ENCODE measurements at regions not wholly inside any gene's neighbourhood (a gene's known extent, or its start where the extent isn't known, plus 50 kb on each side); places are given as distances from the start of the nearest gene placed in this dataset.

DNA sequence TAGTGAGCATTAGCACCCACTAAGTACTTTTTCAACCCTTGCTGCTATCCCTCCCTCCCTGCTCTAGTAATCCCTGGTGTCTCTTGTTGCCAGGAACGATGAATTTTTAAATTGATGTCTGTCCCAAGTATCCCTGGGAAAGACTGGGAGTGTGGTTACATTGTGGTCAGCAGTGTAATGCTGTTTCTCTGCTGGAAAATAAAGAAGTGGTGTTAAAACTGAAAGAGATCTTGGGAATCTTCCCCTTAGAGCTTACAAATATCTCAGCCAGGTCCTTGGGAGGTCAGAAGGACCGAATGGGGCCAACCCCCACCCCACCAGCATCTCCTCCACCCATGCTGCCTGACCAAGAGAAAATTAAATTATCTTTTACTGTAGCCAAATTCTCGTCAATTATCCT lies 174.5 kb upstream of the MXRA5 start:
- TF ChIP-seq, protein P1, sequence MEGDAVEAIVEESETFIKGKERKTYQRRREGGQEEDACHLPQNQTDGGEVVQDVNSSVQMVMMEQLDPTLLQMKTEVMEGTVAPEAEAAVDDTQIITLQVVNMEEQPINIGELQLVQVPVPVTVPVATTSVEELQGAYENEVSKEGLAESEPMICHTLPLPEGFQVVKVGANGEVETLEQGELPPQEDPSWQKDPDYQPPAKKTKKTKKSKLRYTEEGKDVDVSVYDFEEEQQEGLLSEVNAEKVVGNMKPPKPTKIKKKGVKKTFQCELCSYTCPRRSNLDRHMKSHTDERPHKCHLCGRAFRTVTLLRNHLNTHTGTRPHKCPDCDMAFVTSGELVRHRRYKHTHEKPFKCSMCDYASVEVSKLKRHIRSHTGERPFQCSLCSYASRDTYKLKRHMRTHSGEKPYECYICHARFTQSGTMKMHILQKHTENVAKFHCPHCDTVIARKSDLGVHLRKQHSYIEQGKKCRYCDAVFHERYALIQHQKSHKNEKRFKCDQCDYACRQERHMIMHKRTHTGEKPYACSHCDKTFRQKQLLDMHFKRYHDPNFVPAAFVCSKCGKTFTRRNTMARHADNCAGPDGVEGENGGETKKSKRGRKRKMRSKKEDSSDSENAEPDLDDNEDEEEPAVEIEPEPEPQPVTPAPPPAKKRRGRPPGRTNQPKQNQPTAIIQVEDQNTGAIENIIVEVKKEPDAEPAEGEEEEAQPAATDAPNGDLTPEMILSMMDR (IDR thresholded peaks at IDR 0.05; ENCODE audit: extremely low read depth in 1 of 2, insufficient read depth in 1 of 2, low read depth in 1 of 2, low read length in 2 of 2), result no peak
- TF ChIP-seq POLR2A (IDR thresholded peaks at IDR 0.05; ENCODE audit: low read depth, low read length), result no peak
- TF ChIP-seq EZH2 (IDR thresholded peaks at IDR 0.05; ENCODE audit: borderline replicate concordance, low read depth, low read length, severe bottlenecking), result no peak
- TF ChIP-seq FOS (IDR thresholded peaks at IDR 0.05; ENCODE audit: borderline replicate concordance, insufficient read depth, low read length), result no peak
